ENCODE measurements at regions not wholly inside any gene's neighbourhood (a gene's known extent, or its start where the extent isn't known, plus 50 kb on each side); places are given as distances from the start of the nearest gene placed in this dataset.

DNA sequence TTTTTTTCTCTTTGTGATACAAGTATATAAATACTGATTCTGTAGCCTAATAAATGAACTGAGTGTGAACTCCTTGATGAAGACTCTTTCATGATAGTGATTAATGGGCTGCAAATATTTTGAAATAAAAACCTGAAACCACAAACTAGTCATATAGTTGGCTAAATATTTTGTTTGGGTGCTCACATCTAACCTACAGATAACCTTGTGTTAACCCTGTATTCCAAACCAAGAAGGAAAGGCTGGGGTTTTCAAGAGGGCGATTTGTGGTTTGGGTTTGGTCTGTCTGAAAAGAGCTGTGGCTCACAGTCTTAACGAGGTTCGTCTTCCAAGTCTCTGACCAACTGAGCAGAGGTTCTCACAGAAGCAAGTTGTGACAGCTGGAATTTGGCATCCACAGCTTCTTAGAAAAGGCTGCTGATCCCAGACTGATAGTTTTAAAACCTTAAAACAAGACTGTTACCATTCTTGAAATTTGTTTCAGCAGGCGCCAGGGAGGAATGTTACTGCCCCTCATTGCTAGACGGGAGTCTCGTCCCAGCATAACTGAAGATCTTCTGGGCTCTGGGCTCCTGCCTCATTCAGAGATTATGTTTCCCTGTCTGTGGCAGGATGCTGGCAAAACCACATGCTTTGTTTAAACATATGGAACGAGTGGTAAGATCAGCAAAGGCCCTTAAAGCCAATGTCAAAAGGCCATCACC is 736.4 kb upstream of the MARCKS start:
- H3K4me1 ChIP-seq = no peaks in the 10 kb centered on the region
- H3K9ac ChIP-seq = no peak overlapping the region
- H3K4me3 ChIP-seq (ENCODE audit: low read depth, low read length) = no peak overlapping the region
- H3K27me3 ChIP-seq (ENCODE audit: control insufficient read depth, insufficient read depth, low read length) = no peaks in the 10 kb centered on the region
- no peak for TF ChIP-seq CTCF (IDR thresholded peaks at IDR 0.05)
- H3K79me2 ChIP-seq = no peaks in the 10 kb centered on the region
- H2AFZ ChIP-seq = peak overlapping the region; percentile 8
- no peak overlapping the region for H3K27ac ChIP-seq
- no peaks in the 10 kb centered on the region for H3K36me3 ChIP-seq (ENCODE audit: control insufficient read depth, insufficient read depth, low read length)
- no peak overlapping the region for H3K4me2 ChIP-seq (ENCODE audit: low read length)
- H3K9me3 ChIP-seq (ENCODE audit: control insufficient read depth, low read length) = no peaks in the 10 kb centered on the region

DNA sequence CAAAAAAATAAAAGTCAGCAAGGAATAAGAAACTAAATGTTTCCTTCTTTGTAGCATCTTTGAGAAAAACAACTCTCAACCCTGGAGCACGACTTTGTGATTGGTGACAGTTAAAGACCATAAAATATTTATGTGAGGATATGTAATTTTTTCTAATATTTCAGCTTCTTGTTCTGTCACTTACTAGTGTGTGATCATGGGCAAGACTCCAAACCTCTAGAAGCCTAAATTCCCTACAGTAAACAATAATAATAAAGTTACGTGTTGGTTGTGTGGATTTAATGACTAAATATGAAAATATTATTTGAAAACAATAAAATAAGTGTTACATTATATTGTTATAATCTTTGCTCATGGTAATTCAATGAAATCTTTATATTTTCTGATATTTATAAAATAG is 735.6 kb upstream of the MARCKS start:
- H3K4me2 ChIP-seq (ENCODE audit: low read length) = no peak overlapping the region
- no peak for TF ChIP-seq CTCF (IDR thresholded peaks at IDR 0.05)
- no peaks in the 10 kb centered on the region for H3K4me1 ChIP-seq
- H3K27ac ChIP-seq = no peak overlapping the region
- H3K36me3 ChIP-seq (ENCODE audit: control insufficient read depth, insufficient read depth, low read length) = no peaks in the 10 kb centered on the region
- no peak overlapping the region for H3K9ac ChIP-seq
- no peak overlapping the region for H2AFZ ChIP-seq
- no peaks in the 10 kb centered on the region for H3K27me3 ChIP-seq (ENCODE audit: control insufficient read depth, insufficient read depth, low read length)
- no peak overlapping the region for H3K4me3 ChIP-seq (ENCODE audit: low read depth, low read length)
- H3K9me3 ChIP-seq (ENCODE audit: control insufficient read depth, low read length) = no peaks in the 10 kb centered on the region
- H3K79me2 ChIP-seq = no peaks in the 10 kb centered on the region

DNA sequence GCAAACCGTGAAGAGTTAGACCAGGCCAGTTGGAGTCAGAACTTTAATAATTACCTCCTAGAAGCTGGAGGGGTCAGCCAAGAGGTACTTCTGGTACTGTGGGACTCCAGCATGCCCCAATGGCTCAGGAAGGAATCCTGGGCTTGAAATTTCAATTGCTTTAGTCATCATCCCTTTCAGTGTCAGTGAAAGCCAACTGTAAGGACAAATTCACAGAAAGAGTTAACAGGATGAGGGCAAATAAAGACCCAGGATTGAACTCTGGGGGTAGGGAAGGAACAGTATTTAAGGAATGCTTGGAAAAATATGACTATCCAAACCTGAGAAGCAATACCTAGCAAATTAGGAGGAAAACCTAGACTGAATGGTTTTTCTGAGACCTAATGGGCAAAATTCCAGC is 735.1 kb upstream of the MARCKS start:
- H3K4me2 ChIP-seq (ENCODE audit: low read length) = no peak overlapping the region
- TF ChIP-seq CTCF (IDR thresholded peaks at IDR 0.05) = no peak
- H3K27ac ChIP-seq = no peak overlapping the region
- H3K9ac ChIP-seq = no peak overlapping the region
- H3K27me3 ChIP-seq (ENCODE audit: control insufficient read depth, insufficient read depth, low read length) = no peaks in the 10 kb centered on the region
- H3K79me2 ChIP-seq = no peaks in the 10 kb centered on the region
- H3K4me3 ChIP-seq (ENCODE audit: low read depth, low read length) = no peak overlapping the region
- no peaks in the 10 kb centered on the region for H3K36me3 ChIP-seq (ENCODE audit: control insufficient read depth, insufficient read depth, low read length)
- H2AFZ ChIP-seq = no peak overlapping the region
- H3K9me3 ChIP-seq (ENCODE audit: control insufficient read depth, low read length) = no peaks in the 10 kb centered on the region
- H3K4me1 ChIP-seq = no peaks in the 10 kb centered on the region

DNA sequence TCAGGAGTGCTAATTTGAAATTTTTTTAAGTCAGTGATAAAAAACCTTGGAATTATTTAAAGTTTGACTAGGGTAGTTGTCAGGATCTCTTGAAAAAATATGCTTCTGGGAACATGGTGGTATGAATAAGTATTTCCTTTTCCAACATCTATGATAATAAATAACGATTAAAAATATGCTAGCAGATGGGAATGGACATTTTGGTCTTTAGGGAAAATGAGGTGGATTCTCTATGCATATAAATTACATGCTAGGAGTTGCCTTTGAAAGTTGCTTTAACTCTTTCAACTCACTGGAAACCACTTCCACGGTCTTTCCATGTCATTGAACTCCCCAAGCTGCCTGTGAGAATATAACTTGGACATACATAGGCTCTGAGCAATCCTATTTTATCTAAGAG is 731.5 kb upstream of the MARCKS start:
- H3K27ac ChIP-seq = no peak overlapping the region
- no peak for TF ChIP-seq CTCF (IDR thresholded peaks at IDR 0.05)

DNA sequence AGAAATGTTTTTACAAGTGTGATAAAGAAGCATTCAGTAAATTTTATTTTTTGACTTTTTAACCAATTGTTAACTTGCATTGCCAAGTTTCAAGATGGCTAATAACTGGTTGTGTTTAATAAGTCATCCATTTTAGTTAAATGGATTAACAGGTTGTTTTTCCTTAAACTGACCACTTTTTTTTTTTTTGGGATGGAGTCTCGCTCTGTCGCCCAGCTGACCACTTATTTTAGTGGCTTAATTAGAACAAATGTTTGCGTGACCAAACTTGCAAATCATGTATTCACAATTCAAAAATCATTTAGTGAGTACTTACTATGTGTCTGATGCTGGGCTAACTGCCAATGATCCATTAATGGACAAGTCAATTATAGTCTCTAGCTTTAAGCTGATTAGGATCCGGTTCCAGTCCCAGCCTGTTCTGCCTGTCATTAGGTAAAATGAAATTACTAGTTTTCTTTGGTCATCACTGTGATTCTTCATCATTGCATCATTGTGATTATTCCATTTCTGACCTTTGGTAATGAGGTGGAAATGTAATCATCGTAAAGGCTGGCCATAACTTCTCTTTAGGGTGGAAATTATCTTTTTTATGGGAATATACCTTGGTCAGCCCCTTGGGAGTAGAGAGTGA is 729.2 kb upstream of the MARCKS start:
- no peaks in the 10 kb centered on the region for H3K9me3 ChIP-seq (ENCODE audit: control insufficient read depth, low read length)
- H3K27ac ChIP-seq = no peak overlapping the region
- no peak for TF ChIP-seq CTCF (IDR thresholded peaks at IDR 0.05)
- H3K4me1 ChIP-seq = no peaks in the 10 kb centered on the region
- H3K9ac ChIP-seq = no peak overlapping the region
- H2AFZ ChIP-seq = no peak overlapping the region
- no peaks in the 10 kb centered on the region for H3K27me3 ChIP-seq (ENCODE audit: control insufficient read depth, insufficient read depth, low read length)
- H3K36me3 ChIP-seq (ENCODE audit: control insufficient read depth, insufficient read depth, low read length) = no peaks in the 10 kb centered on the region
- H3K4me2 ChIP-seq (ENCODE audit: low read length) = no peak overlapping the region
- H3K79me2 ChIP-seq = no peaks in the 10 kb centered on the region
- H3K4me3 ChIP-seq (ENCODE audit: low read depth, low read length) = no peak overlapping the region

More for the DNA sequence above, 731.5 kb upstream of the MARCKS start:
- no peak overlapping the region for H3K9ac ChIP-seq
- H3K4me3 ChIP-seq (ENCODE audit: low read depth, low read length) = no peak overlapping the region
- H2AFZ ChIP-seq = no peak overlapping the region
- no peaks in the 10 kb centered on the region for H3K79me2 ChIP-seq
- no peaks in the 10 kb centered on the region for H3K36me3 ChIP-seq (ENCODE audit: control insufficient read depth, insufficient read depth, low read length)
- H3K9me3 ChIP-seq (ENCODE audit: control insufficient read depth, low read length) = no peaks in the 10 kb centered on the region
- no peaks in the 10 kb centered on the region for H3K4me1 ChIP-seq
- H3K27me3 ChIP-seq (ENCODE audit: control insufficient read depth, insufficient read depth, low read length) = no peaks in the 10 kb centered on the region
- no peak overlapping the region for H3K4me2 ChIP-seq (ENCODE audit: low read length)
